Natural killer cell (primary cell): ENCODE measurements at regions not wholly inside any gene's neighbourhood (a gene's known extent, or its start where the extent isn't known, plus 50 kb on each side); places are given as distances from the start of the nearest gene placed in this dataset.

ENCODE experiments used
- ATAC-seq, 3 donors: fragments of 150-1000 bp in 2 of 3; fragments of 200-7000 bp in 1 of 3; cut with Tn5 transposase; 1 replicate in 1 of 3; 2 replicates in 2 of 3; pipeline ENCODE4 v1.10.0; 2021; ENCODE audit warnings: mild to moderate bottlenecking in 2 of 3, moderate library complexity in 2 of 3
- DNase-seq, 2 donors: peaks; one replicate each; pipeline versions ENCODE4 v3.0.0 to v3.0.0-alpha.2; 2013 to 2021; ENCODE audit warnings: mixed read lengths in 1 of 2
- H3K27ac ChIP-seq: one replicate; pipeline ENCODE4 v1.5.1; 2013; ENCODE audit warnings: mild to moderate bottlenecking, low read length
- H3K27me3 ChIP-seq: one replicate; pipeline ENCODE4 v1.6.1; 2013; ENCODE audit warnings: low read length; ENCODE audit not compliant: control insufficient read depth, insufficient read depth
- H3K36me3 ChIP-seq: one replicate; pipeline ENCODE4 v1.6.1; 2013; ENCODE audit warnings: low read length; ENCODE audit not compliant: control insufficient read depth, insufficient read depth
- H3K4me1 ChIP-seq: one replicate; pipeline ENCODE4 v1.6.1; 2013; ENCODE audit warnings: low read length; ENCODE audit not compliant: control insufficient read depth, insufficient read depth
- H3K4me3 ChIP-seq: one replicate; pipeline ENCODE4 v1.5.1; 2013; ENCODE audit warnings: low read length
- H3K9me3 ChIP-seq: one replicate; pipeline ENCODE4 v1.6.1; 2013; ENCODE audit warnings: low read length; ENCODE audit not compliant: control insufficient read depth, insufficient read depth
- H3K27ac Mint-ChIP-seq, 2 donors: one replicate each; pipeline ENCODE4 v1.8.0; 2022; ENCODE audit warnings: mild to moderate bottlenecking in 2 of 2, mixed read lengths in 2 of 2, moderate library complexity in 1 of 2
- H3K27me3 Mint-ChIP-seq, 2 donors: one replicate each; pipeline ENCODE4 v1.8.0; 2022; ENCODE audit warnings: low read depth in 2 of 2, mixed read lengths in 2 of 2
- H3K36me3 Mint-ChIP-seq: one replicate; pipeline ENCODE4 v1.8.0; 2022; ENCODE audit warnings: mixed read lengths
- H3K4me1 Mint-ChIP-seq, 2 donors: one replicate each; pipeline ENCODE4 v1.8.0; 2022; ENCODE audit warnings: mixed read lengths in 2 of 2
- H3K4me3 Mint-ChIP-seq: one replicate; pipeline ENCODE4 v1.8.0; 2022; ENCODE audit warnings: mild to moderate bottlenecking, moderate library complexity, mixed read lengths
- H3K9me3 Mint-ChIP-seq, 2 donors: one replicate each; pipeline ENCODE4 v1.8.0; 2022; ENCODE audit warnings: mixed read lengths in 2 of 2
- WGBS: methylation state at CpG from one replicate; pipeline ENCODE4 v1.1.7; 2013; ENCODE audit warnings: missing lambda C conversion rate; ENCODE audit not compliant: insufficient coverage; 5-methylcytosine and 5-hydroxymethylcytosine counted together
- intact Hi-C: fragments of 100-400 bp; cut with micrococcal nuclease; formaldehyde crosslinking; loops from one replicate; pipeline ENCODE4 v1.14.2; 2022
- TF ChIP-seq, protein P1 (sequence below): fragments of 200-600 bp; IDR thresholded peaks from one replicate; pipeline ENCODE4 v1.8.0; 2022; ENCODE audit warnings: antibody characterized with exemption

DNA sequence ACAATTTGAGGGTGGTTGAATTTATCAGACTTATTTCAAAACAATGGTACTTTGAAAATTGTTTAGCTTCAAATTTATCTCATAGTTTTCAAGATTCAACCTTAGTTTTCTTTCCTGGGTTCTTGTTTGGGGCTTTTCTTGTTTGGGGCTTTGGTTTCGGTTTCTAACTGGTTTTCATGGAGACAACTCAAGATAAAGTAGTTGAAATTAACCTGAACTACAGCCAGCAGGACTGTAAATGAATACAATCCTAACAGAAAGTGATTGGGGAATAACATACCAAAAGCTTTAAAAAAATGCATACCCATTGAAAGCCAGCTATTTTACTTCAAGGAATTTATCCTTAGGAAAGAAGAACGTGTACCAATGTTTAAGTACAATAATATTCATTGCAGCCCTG, 133.5 kb upstream of the SLC14A2 start:
- H3K27ac Mint-ChIP-seq = no peak overlapping the region
- peaks cover 5 to 7% of the 10 kb centered on the region in 2 donors for H3K27me3 Mint-ChIP-seq
- H3K36me3 ChIP-seq = no peaks in the 10 kb centered on the region
- no peak overlapping the region for H3K4me3 ChIP-seq
- TF ChIP-seq, protein P1, sequence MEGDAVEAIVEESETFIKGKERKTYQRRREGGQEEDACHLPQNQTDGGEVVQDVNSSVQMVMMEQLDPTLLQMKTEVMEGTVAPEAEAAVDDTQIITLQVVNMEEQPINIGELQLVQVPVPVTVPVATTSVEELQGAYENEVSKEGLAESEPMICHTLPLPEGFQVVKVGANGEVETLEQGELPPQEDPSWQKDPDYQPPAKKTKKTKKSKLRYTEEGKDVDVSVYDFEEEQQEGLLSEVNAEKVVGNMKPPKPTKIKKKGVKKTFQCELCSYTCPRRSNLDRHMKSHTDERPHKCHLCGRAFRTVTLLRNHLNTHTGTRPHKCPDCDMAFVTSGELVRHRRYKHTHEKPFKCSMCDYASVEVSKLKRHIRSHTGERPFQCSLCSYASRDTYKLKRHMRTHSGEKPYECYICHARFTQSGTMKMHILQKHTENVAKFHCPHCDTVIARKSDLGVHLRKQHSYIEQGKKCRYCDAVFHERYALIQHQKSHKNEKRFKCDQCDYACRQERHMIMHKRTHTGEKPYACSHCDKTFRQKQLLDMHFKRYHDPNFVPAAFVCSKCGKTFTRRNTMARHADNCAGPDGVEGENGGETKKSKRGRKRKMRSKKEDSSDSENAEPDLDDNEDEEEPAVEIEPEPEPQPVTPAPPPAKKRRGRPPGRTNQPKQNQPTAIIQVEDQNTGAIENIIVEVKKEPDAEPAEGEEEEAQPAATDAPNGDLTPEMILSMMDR = no peak
- ATAC-seq (no peak), DNase-seq (no peak)
- H3K4me1 ChIP-seq = no peaks in the 10 kb centered on the region
- no peaks in the 10 kb centered on the region for H3K4me1 Mint-ChIP-seq
- H3K9me3 ChIP-seq = no peaks in the 10 kb centered on the region
- H3K27me3 ChIP-seq = no peaks in the 10 kb centered on the region
- no peaks in the 10 kb centered on the region for H3K36me3 Mint-ChIP-seq
- no peak overlapping the region for H3K27ac ChIP-seq
- H3K4me3 Mint-ChIP-seq = no peak overlapping the region
- intact Hi-C loops = no loop called here
- WGBS = 80% methylated on average over 1 of the region's 2 CpGs
- H3K9me3 Mint-ChIP-seq = no peaks in the 10 kb centered on the region

DNA sequence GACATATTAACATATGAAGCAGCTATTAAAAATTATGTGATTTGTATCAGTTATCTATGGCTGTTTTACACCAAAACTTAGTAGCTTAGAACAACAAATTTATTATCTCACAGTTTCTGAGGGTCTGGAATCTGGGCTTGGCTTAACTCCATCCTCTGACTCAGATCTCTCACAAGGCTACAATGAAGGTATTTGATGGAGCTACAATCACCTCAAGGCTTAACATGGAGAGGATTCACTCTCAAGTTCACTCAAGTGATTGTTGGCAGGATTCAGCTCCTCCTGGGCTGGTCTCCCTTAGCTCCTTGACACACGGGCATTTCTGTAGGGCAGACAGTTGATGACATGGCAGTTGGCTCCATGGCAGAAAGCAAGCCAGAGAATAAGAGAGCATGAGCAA, 133.0 kb upstream of the SLC14A2 start:
- Mint-ChIP-seq H3K27me3 (peaks cover 5 to 7% of the 10 kb centered on the region in 2 donors), H3K27ac (no peak overlapping the region), H3K9me3 (no peaks in the 10 kb centered on the region), H3K4me1 (no peaks in the 10 kb centered on the region), H3K36me3 (no peaks in the 10 kb centered on the region), H3K4me3 (no peak overlapping the region)
- WGBS = 80% methylated on average over 1 of the region's 1 CpG
- H3K27me3 ChIP-seq = no peaks in the 10 kb centered on the region
- TF ChIP-seq, protein P1 = no peak
- no peak for ATAC-seq
- H3K27ac ChIP-seq = no peak overlapping the region
- H3K9me3 ChIP-seq = no peaks in the 10 kb centered on the region
- intact Hi-C loops = no loop called here
- no peak for DNase-seq
- H3K36me3 ChIP-seq = no peaks in the 10 kb centered on the region
- no peak overlapping the region for H3K4me3 ChIP-seq
- H3K4me1 ChIP-seq = no peaks in the 10 kb centered on the region

DNA sequence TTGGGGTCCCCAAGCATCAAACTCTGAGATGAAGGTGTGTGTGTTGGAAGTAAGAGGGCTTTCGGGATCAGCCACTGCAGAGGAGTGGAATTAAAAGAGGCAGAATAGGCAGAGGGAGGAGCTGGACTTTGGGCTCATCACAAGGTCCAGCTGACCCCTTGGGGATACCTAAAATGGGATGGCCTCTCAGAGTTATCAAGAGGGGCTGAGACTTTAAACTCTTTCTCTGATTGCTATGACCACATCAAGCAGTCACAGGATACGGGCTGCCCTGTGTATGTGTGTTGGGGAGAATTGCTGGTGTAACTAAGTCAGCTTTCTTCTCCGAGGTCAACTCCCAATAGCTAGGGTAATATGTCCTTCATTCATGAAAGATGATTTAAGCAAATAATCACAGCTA, 127.7 kb upstream of the SLC14A2 start:
- intact Hi-C loops = no loop called here
- no peaks in the 10 kb centered on the region for H3K9me3 ChIP-seq
- no peaks in the 10 kb centered on the region for H3K9me3 Mint-ChIP-seq
- DNase-seq (no peak), ATAC-seq (no peak)
- WGBS = 88% methylated on average over 3 of the region's 3 CpGs
- H3K4me3 ChIP-seq = no peak overlapping the region
- no peaks in the 10 kb centered on the region for H3K4me1 Mint-ChIP-seq
- no peaks in the 10 kb centered on the region for H3K36me3 Mint-ChIP-seq
- no peak overlapping the region for H3K27ac ChIP-seq
- no peaks in the 10 kb centered on the region for H3K27me3 ChIP-seq
- H3K4me3 Mint-ChIP-seq = no peak overlapping the region
- no peak overlapping the region for H3K27ac Mint-ChIP-seq
- H3K27me3 Mint-ChIP-seq = no peaks in the 10 kb centered on the region
- no peaks in the 10 kb centered on the region for H3K36me3 ChIP-seq
- TF ChIP-seq, protein P1 = no peak
- H3K4me1 ChIP-seq = no peaks in the 10 kb centered on the region

DNA sequence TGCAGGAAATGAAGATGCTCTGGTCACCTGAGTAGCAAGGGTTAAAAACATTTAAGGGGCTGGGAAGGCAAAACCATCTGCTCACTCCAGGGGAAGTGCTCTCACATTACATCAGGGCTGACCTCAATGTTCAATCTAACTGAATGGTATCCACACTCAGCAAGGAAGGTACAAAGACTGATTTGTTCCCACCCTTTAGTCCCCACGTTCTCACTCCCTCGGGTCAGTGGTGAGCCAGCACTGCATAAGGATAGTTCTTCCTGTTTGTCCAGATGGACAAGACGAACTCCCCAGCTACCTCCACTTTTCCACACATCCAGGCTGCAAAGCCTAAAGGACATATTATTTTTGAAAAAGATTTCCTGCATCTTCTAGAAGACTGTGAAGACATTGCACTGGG, 126.6 kb upstream of the SLC14A2 start:
- no peak overlapping the region for H3K27ac ChIP-seq
- Mint-ChIP-seq H3K36me3 (no peaks in the 10 kb centered on the region), H3K4me1 (no peaks in the 10 kb centered on the region), H3K27me3 (peaks cover 0 to 3% of the 10 kb centered on the region in 2 donors), H3K9me3 (no peaks in the 10 kb centered on the region), H3K27ac (no peak overlapping the region), H3K4me3 (no peak overlapping the region)
- ATAC-seq (no peak), DNase-seq (no peak)
- no peaks in the 10 kb centered on the region for H3K36me3 ChIP-seq
- no peaks in the 10 kb centered on the region for H3K9me3 ChIP-seq
- TF ChIP-seq, protein P1 = no peak
- H3K4me1 ChIP-seq = no peaks in the 10 kb centered on the region
- no peak overlapping the region for H3K4me3 ChIP-seq
- WGBS = 64% methylated on average over 3 of the region's 3 CpGs
- intact Hi-C loops = no loop called here
- no peaks in the 10 kb centered on the region for H3K27me3 ChIP-seq
